ENCODE measurements at regions not wholly inside any gene's neighbourhood (a gene's known extent, or its start where the extent isn't known, plus 50 kb on each side); places are given as distances from the start of the nearest gene placed in this dataset.

GRCh38 chr3:147007736-147008245 lies 398.6 kb downstream of the ZIC4 start:
- DNase-seq: no peak

- DNase-seq: no peak
Observed at GRCh38 chr3:147002721-147003120, 397.6 kb upstream of the PLSCR5 start.

- no peak for DNase-seq
Observed at GRCh38 chr3:147000274-147000673, 395.1 kb upstream of the PLSCR5 start.

GRCh38 chr3:146991907-146992306 lies 386.8 kb upstream of the PLSCR5 start:
- no peak for DNase-seq

GRCh38 chr3:146975476-146975875 lies 370.3 kb upstream of the PLSCR5 start:
- no peak for DNase-seq

- no peak for DNase-seq
Observed at GRCh38 chr3:146975032-146975431, 369.9 kb upstream of the PLSCR5 start.

- no peak for DNase-seq
Observed at GRCh38 chr3:146974001-146974400, 368.9 kb upstream of the PLSCR5 start.

GRCh38 chr3:146972726-146973125 lies 367.6 kb upstream of the PLSCR5 start:
- no peak for DNase-seq

- DNase-seq: no peak
Observed at GRCh38 chr3:146970236-146970635, 365.1 kb upstream of the PLSCR5 start.

GRCh38 chr3:146969356-146969755 lies 364.2 kb upstream of the PLSCR5 start:
- DNase-seq: no peak

- no peak for DNase-seq
Observed at GRCh38 chr3:146968204-146968651, 363.1 kb upstream of the PLSCR5 start.

- no peak for DNase-seq
Observed at GRCh38 chr3:146967783-146968182, 362.6 kb upstream of the PLSCR5 start.

- no peak for DNase-seq
Observed at GRCh38 chr3:146966124-146966523, 361.0 kb upstream of the PLSCR5 start.

- no peak for DNase-seq
Observed at GRCh38 chr3:146953511-146953981, 348.4 kb upstream of the PLSCR5 start.

GRCh38 chr3:146948985-146949384 lies 343.8 kb upstream of the PLSCR5 start:
- DNase-seq: no peak

GRCh38 chr3:146948186-146948585 lies 343.0 kb upstream of the PLSCR5 start:
- no peak for DNase-seq

GRCh38 chr3:146929696-146930095 lies 324.6 kb upstream of the PLSCR5 start:
- no peak for DNase-seq

GRCh38 chr3:146928421-146929059 lies 323.4 kb upstream of the PLSCR5 start:
- no peak for DNase-seq

GRCh38 chr3:146921693-146922092 lies 316.5 kb upstream of the PLSCR5 start:
- no peak for DNase-seq

GRCh38 chr3:146914409-146914808 lies 309.3 kb upstream of the PLSCR5 start:
- no peak for DNase-seq

GRCh38 chr3:146912241-146913015 lies 307.3 kb upstream of the PLSCR5 start:
- DNase-seq: no peak

GRCh38 chr3:146903927-146904326 lies 298.8 kb upstream of the PLSCR5 start:
- DNase-seq: peak; percentile 50

- no peak for DNase-seq
Observed at GRCh38 chr3:146899171-146899570, 294.0 kb upstream of the PLSCR5 start.

- no peak for DNase-seq
Observed at GRCh38 chr3:146896711-146897110, 291.6 kb upstream of the PLSCR5 start.

All from NCI-H1105 (cell line).